ENCODE measurements at regions not wholly inside any gene's neighbourhood (a gene's known extent, or its start where the extent isn't known, plus 50 kb on each side); places are given as distances from the start of the nearest gene placed in this dataset.

- Histone ChIP-seq H3K9ac (ENCODE audit: low read length in 3 of 3) (no peak overlapping the region), H3K27ac (ENCODE audit: low read depth in 2 of 2, low read length in 2 of 2) (no peak overlapping the region), H3K4me3 (ENCODE audit: low read length in 3 of 3) (no peak overlapping the region), H3K36me3 (ENCODE audit: control insufficient read depth in 2 of 3, insufficient read depth in 3 of 3, low read length in 3 of 3) (no peaks in the 10 kb centered on the region), H3K27me3 (ENCODE audit: control insufficient read depth, insufficient read depth, low read length) (no peaks in the 10 kb centered on the region), H3K4me1 (ENCODE audit: control insufficient read depth in 2 of 3, insufficient read depth in 2 of 3, low read depth in 1 of 3, low read length in 3 of 3) (peaks cover 0 to 20% (median 8%) of the 10 kb centered on the region in 3 donors), H3K9me3 (ENCODE audit: control insufficient read depth in 2 of 3, insufficient read depth in 1 of 3, low read length in 3 of 3) (no peaks in the 10 kb centered on the region)
- no peak for TF ChIP-seq CTCF (IDR thresholded peaks at IDR 0.05; ENCODE audit: borderline replicate concordance, extremely low read depth, insufficient read depth)
- FAIRE-seq (no peak), DNase-seq (no peak)
- intact Hi-C loops (cut with DNase I), result no loop called here
Measured at GRCh38 chr12:124722878-124723277, 140.8 kb downstream of the SCARB1 start.

- Histone ChIP-seq H3K27me3 (ENCODE audit: control insufficient read depth, insufficient read depth, low read length) (no peaks in the 10 kb centered on the region), H3K4me1 (ENCODE audit: control insufficient read depth in 2 of 3, insufficient read depth in 2 of 3, low read depth in 1 of 3, low read length in 3 of 3) (peaks cover 0 to 20% (median 8%) of the 10 kb centered on the region in 3 donors), H3K36me3 (ENCODE audit: control insufficient read depth in 2 of 3, insufficient read depth in 3 of 3, low read length in 3 of 3) (no peaks in the 10 kb centered on the region), H3K9ac (ENCODE audit: low read length in 3 of 3) (no peak overlapping the region), H3K4me3 (ENCODE audit: low read length in 3 of 3) (no peak overlapping the region), H3K27ac (ENCODE audit: low read depth in 2 of 2, low read length in 2 of 2) (peak overlapping the region in 1 of 2 donors; percentile 25), H3K9me3 (ENCODE audit: control insufficient read depth in 2 of 3, insufficient read depth in 1 of 3, low read length in 3 of 3) (no peaks in the 10 kb centered on the region)
- FAIRE-seq, result no peak
- intact Hi-C loops (cut with DNase I), result no loop called here
- no peak for TF ChIP-seq CTCF (IDR thresholded peaks at IDR 0.05; ENCODE audit: borderline replicate concordance, extremely low read depth, insufficient read depth)
- peak in 1 of 5 donors; percentile 43 for DNase-seq
Measured at GRCh38 chr12:124721501-124722162, 142.0 kb downstream of the SCARB1 start.

GRCh38 chr12:124720681-124721500 is 142.8 kb downstream of the SCARB1 start:
- no peak for FAIRE-seq
- no peak for TF ChIP-seq CTCF (IDR thresholded peaks at IDR 0.05; ENCODE audit: borderline replicate concordance, extremely low read depth, insufficient read depth)
- Histone ChIP-seq H3K9ac (ENCODE audit: low read length in 3 of 3) (no peak overlapping the region), H3K4me1 (ENCODE audit: control insufficient read depth in 2 of 3, insufficient read depth in 2 of 3, low read depth in 1 of 3, low read length in 3 of 3) (peaks cover 0 to 15% (median 8%) of the 10 kb centered on the region in 3 donors), H3K9me3 (ENCODE audit: control insufficient read depth in 2 of 3, insufficient read depth in 1 of 3, low read length in 3 of 3) (no peaks in the 10 kb centered on the region), H3K27me3 (ENCODE audit: control insufficient read depth, insufficient read depth, low read length) (no peaks in the 10 kb centered on the region), H3K4me3 (ENCODE audit: low read length in 3 of 3) (no peak overlapping the region), H3K36me3 (ENCODE audit: control insufficient read depth in 2 of 3, insufficient read depth in 3 of 3, low read length in 3 of 3) (no peaks in the 10 kb centered on the region), H3K27ac (ENCODE audit: low read depth in 2 of 2, low read length in 2 of 2) (peak overlapping the region; percentile 37 to 68)
- intact Hi-C loops (cut with DNase I), result no loop called here
- peak; percentile 86 to 92 (median 90) for DNase-seq

All from kidney (tissue), 13 donors.